Left lung (tissue), 4 donors: ENCODE measurements at regions not wholly inside any gene's neighbourhood (a gene's known extent, or its start where the extent isn't known, plus 50 kb on each side); places are given as distances from the start of the nearest gene placed in this dataset.

ENCODE experiments used
- ATAC-seq: fragments of 200-7000 bp; cut with Tn5 transposase; one replicate; pipeline ENCODE4 v1.9.1; 2020; ENCODE audit warnings: moderate library complexity
- DNase-seq, 4 donors: peaks; one replicate each; pipeline ENCODE4 v3.0.0-alpha.2; 2013 to 2020
- H3K27ac ChIP-seq, 2 donors: fragments of 200-600 bp; sonication (generic) in 1 of 2; one replicate each; pipeline versions ENCODE4 v1.5.0 to v1.8.0; 2020 to 2021
- H3K27me3 ChIP-seq, 2 donors: fragments of 200-600 bp; sonication (generic) in 1 of 2; one replicate each; pipeline versions ENCODE4 v1.5.0 to v1.8.0; 2020 to 2021
- H3K36me3 ChIP-seq, 2 donors: fragments of 200-600 bp; sonication (generic) in 1 of 2; one replicate each; pipeline versions ENCODE4 v1.5.0 to v1.8.0; 2020 to 2021
- H3K4me1 ChIP-seq, 2 donors: fragments of 200-600 bp; one replicate each; pipeline ENCODE4 v1.8.0; 2021
- H3K4me3 ChIP-seq, 2 donors: fragments of 200-600 bp; sonication (generic) in 1 of 2; one replicate each; pipeline versions ENCODE4 v1.5.0 to v1.8.0; 2020 to 2021; ENCODE audit warnings: mild to moderate bottlenecking in 1 of 2
- H3K9me3 ChIP-seq, 2 donors: fragments of 200-600 bp; sonication (generic) in 1 of 2; one replicate each; pipeline versions ENCODE4 v1.5.0 to v1.8.0; 2020 to 2021
- intact Hi-C, 2 donors: fragments of 100-400 bp; cut with DNase I; formaldehyde crosslinking; loops; one replicate each; pipeline versions ENCODE4 v1.11.2 to v1.14.2; 2022
- TF ChIP-seq, protein P1 (sequence below), 2 donors: fragments of 200-600 bp; sonication (generic) in 1 of 2; IDR thresholded peaks; one replicate each; pipeline versions ENCODE4 v1.5.0 to v1.8.0; 2021; ENCODE audit warnings: antibody characterized with exemption in 2 of 2
- donor health status: DM: no; HTN: yes; CAD: no.
- donor health status: DM: no; HTN: no; CAD: no.

- Histone ChIP-seq H3K4me1 (no peaks in the 10 kb centered on the region), H3K4me3 (no peak overlapping the region), H3K27ac (no peak overlapping the region), H3K27me3 (no peaks in the 10 kb centered on the region), H3K9me3 (no peaks in the 10 kb centered on the region), H3K36me3 (no peaks in the 10 kb centered on the region)
- no peak for DNase-seq
- peak; percentile 17 for ATAC-seq
- TF ChIP-seq, protein P1, sequence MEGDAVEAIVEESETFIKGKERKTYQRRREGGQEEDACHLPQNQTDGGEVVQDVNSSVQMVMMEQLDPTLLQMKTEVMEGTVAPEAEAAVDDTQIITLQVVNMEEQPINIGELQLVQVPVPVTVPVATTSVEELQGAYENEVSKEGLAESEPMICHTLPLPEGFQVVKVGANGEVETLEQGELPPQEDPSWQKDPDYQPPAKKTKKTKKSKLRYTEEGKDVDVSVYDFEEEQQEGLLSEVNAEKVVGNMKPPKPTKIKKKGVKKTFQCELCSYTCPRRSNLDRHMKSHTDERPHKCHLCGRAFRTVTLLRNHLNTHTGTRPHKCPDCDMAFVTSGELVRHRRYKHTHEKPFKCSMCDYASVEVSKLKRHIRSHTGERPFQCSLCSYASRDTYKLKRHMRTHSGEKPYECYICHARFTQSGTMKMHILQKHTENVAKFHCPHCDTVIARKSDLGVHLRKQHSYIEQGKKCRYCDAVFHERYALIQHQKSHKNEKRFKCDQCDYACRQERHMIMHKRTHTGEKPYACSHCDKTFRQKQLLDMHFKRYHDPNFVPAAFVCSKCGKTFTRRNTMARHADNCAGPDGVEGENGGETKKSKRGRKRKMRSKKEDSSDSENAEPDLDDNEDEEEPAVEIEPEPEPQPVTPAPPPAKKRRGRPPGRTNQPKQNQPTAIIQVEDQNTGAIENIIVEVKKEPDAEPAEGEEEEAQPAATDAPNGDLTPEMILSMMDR (IDR thresholded peaks at IDR 0.05): no peak
- intact Hi-C loops: no loop called here
Measured at GRCh38 chr10:81116201-81116600, 578.5 kb downstream of the SH2D4B start.

DNA sequence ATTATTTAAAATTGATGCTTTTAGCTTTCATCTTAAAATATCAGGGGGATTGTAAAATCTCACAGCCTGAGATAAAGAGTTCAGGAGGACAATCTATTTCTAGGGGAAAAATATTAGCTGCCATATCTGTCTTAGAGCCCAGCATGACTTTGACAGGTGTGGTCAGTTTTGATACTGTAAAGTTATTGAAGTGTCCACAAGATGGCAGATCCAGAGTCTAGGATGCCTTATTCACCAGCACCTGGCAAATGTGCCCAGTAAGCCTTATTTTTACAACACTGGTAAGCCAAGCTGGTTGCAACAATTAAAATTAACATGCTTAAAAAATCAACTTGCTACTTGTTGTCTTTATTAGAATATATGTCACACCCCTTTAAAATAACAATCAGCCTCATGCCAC is 579.3 kb downstream of the SH2D4B start:
- no peaks in the 10 kb centered on the region for H3K36me3 ChIP-seq
- no peak overlapping the region for H3K4me3 ChIP-seq
- no peak overlapping the region for H3K27ac ChIP-seq
- H3K27me3 ChIP-seq: no peaks in the 10 kb centered on the region
- H3K4me1 ChIP-seq: no peaks in the 10 kb centered on the region
- no peak for ATAC-seq
- TF ChIP-seq, protein P1 (IDR thresholded peaks at IDR 0.05): no peak
- intact Hi-C loops: no loop called here
- DNase-seq: no peak
- H3K9me3 ChIP-seq: no peaks in the 10 kb centered on the region

- no peak overlapping the region for H3K27ac ChIP-seq
- no peak overlapping the region for H3K4me3 ChIP-seq
- no peaks in the 10 kb centered on the region for H3K36me3 ChIP-seq
- no peaks in the 10 kb centered on the region for H3K4me1 ChIP-seq
- intact Hi-C loops: no loop called here
- DNase-seq (no peak), ATAC-seq (no peak)
- no peaks in the 10 kb centered on the region for H3K27me3 ChIP-seq
- no peaks in the 10 kb centered on the region for H3K9me3 ChIP-seq
- TF ChIP-seq, protein P1 (IDR thresholded peaks at IDR 0.05): no peak
Measured at GRCh38 chr10:81127931-81128330, 590.2 kb downstream of the SH2D4B start.

DNA sequence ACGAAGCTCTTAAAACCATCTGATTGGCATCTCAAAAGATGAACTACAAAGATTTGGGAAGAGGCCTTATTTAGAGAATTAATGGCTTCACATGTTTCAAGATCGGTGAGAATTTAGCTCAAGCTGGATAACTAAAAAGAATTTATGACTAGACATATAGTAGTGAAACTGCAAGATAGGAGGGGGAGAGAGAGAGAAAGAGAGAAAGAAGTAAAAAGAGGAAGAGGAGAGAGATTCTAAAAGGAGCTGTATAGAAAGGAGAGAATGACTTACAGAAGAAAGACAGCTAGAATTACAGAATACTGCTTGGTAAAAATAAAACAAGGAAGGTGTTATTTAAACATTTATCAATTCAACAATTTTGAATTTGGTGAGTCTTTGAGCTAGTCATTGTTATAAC is 592.3 kb downstream of the SH2D4B start:
- H3K4me1 ChIP-seq: no peaks in the 10 kb centered on the region
- no peaks in the 10 kb centered on the region for H3K27me3 ChIP-seq
- H3K27ac ChIP-seq: no peak overlapping the region
- H3K4me3 ChIP-seq: no peak overlapping the region
- no peaks in the 10 kb centered on the region for H3K9me3 ChIP-seq
- no peaks in the 10 kb centered on the region for H3K36me3 ChIP-seq
- DNase-seq: no peak
- no peak for ATAC-seq
- TF ChIP-seq, protein P1 (IDR thresholded peaks at IDR 0.05): no peak
- intact Hi-C loops: no loop called here

GRCh38 chr10:81135851-81136250 is 598.1 kb downstream of the SH2D4B start:
- H3K4me3 ChIP-seq: no peak overlapping the region
- intact Hi-C loops: no loop called here
- H3K9me3 ChIP-seq: no peaks in the 10 kb centered on the region
- TF ChIP-seq, protein P1 (IDR thresholded peaks at IDR 0.05): no peak
- no peaks in the 10 kb centered on the region for H3K36me3 ChIP-seq
- no peak overlapping the region for H3K27ac ChIP-seq
- H3K4me1 ChIP-seq: no peaks in the 10 kb centered on the region
- DNase-seq (no peak), ATAC-seq (no peak)
- no peaks in the 10 kb centered on the region for H3K27me3 ChIP-seq
